Fibroblast of lung (primary cell): ENCODE measurements at regions not wholly inside any gene's neighbourhood (a gene's known extent, or its start where the extent isn't known, plus 50 kb on each side); places are given as distances from the start of the nearest gene placed in this dataset.

Experiments used
- EZH2 ChIP-seq: IDR thresholded peaks from 2 replicates; pipeline ENCODE4 v1.5.1; 2012; ENCODE audit warnings: low read length, control low read depth, mild to moderate bottlenecking; ENCODE audit errors: missing control alignments
- TF ChIP-seq, protein P1 (sequence below), 2 donors: IDR thresholded peaks in 1 of 2; conservative IDR thresholded peaks in 1 of 2; 1 replicate in 1 of 2; 2 replicates in 1 of 2; pipeline ENCODE4 v1.5.1; 2011 to 2012; ENCODE audit warnings: low read length in 2 of 2, control low read depth in 1 of 2, inconsistent platforms in 1 of 2, low read depth in 1 of 2, mild to moderate bottlenecking in 1 of 2

DNA sequence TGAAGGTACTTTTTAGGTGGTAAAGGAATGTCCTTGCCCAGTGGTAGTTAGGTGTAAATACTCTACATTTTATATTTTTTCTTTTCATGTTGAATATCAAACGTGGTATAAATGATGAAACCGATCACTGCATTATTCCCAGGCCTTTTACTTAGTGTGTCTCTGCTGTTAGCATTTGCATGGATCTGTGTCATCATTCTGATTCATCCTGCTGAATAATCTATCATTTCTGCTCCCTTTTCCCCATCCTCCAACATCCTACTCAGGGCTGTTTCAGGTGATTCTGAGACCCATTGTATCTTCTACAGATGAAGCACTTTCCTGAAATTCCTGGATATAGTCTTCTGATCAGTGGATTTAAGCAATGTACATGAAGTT is 61.0 kb upstream of the PTHLH start:
- TF ChIP-seq, protein P1, sequence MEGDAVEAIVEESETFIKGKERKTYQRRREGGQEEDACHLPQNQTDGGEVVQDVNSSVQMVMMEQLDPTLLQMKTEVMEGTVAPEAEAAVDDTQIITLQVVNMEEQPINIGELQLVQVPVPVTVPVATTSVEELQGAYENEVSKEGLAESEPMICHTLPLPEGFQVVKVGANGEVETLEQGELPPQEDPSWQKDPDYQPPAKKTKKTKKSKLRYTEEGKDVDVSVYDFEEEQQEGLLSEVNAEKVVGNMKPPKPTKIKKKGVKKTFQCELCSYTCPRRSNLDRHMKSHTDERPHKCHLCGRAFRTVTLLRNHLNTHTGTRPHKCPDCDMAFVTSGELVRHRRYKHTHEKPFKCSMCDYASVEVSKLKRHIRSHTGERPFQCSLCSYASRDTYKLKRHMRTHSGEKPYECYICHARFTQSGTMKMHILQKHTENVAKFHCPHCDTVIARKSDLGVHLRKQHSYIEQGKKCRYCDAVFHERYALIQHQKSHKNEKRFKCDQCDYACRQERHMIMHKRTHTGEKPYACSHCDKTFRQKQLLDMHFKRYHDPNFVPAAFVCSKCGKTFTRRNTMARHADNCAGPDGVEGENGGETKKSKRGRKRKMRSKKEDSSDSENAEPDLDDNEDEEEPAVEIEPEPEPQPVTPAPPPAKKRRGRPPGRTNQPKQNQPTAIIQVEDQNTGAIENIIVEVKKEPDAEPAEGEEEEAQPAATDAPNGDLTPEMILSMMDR (conservative IDR thresholded peaks at IDR 0.05 in 1 of 2, IDR thresholded peaks at IDR 0.05 in 1 of 2; ENCODE audit: low read depth in 1 of 2, low read length in 2 of 2), result no peak
- TF ChIP-seq EZH2, result no peak
